H1 (cell line): ENCODE measurements at regions not wholly inside any gene's neighbourhood (a gene's known extent, or its start where the extent isn't known, plus 50 kb on each side); places are given as distances from the start of the nearest gene placed in this dataset.
A peak's percentile ranks its signal among the peaks of the same experiment; 100 is the strongest.

Source experiments
- GABPA ChIP-seq: IDR thresholded peaks from 2 replicates; pipeline ENCODE4 v1.6.1; 2011; ENCODE audit warnings: mild to moderate bottlenecking, low read length, moderate library complexity, borderline replicate concordance; ENCODE audit not compliant: insufficient read depth
- SP2 ChIP-seq: IDR thresholded peaks from 2 replicates; pipeline ENCODE4 v1.6.1; 2012; ENCODE audit warnings: mild to moderate bottlenecking, low read length, inconsistent platforms
- TCF12 ChIP-seq: IDR thresholded peaks from 2 replicates; pipeline ENCODE4 v1.6.1; 2011; ENCODE audit warnings: low read depth, mild to moderate bottlenecking, low read length
- TF ChIP-seq, protein P1 (sequence below): fragments of 300-600 bp; sonication (generic); IDR thresholded peaks from 2 replicates; pipeline ENCODE4 v1.7.1; 2012; ENCODE audit warnings: low read length, moderate library complexity, mild to moderate bottlenecking, inconsistent platforms; ENCODE audit not compliant: insufficient replicate concordance
- TF ChIP-seq, protein P2 (sequence below): IDR thresholded peaks from 2 replicates; pipeline ENCODE4 v1.6.1; 2011; ENCODE audit warnings: low read length, improper control_type of control experiment

DNA sequence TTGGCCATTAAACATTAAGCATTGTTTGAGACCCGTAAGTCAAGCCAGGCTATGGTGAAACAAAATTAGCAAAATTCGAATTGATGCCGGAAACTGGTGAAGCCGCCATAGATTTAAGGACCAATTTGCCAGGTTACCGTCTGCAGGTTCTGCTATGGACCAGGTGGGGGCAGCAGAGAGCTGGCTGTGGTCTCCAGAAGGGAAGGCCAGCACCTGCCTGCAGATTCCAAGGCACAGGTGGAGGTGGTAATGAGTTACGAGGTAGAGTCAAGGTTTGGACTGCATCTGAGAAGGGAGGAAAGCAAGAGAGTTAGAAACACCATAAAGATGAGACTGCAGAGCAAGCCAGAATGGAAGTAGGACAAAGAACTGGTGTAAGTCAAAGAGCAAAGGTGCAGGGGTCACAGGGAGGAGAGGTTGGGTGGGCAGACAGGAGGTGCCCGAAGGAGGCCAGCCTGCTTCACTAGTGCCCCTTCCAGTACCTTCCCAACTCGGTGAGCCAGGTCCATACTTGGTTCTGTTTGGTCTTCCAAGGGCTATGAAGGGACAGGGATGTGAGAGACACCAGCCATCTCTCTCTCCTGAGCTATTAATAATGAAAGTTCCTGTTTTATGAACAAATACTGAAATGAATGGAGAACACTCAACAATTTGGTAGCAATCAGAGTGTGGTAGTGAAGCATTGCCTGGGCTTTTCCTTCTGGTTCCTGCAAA lies 131.6 kb upstream of the ESR1 start (continued):
- TF ChIP-seq, protein P1, sequence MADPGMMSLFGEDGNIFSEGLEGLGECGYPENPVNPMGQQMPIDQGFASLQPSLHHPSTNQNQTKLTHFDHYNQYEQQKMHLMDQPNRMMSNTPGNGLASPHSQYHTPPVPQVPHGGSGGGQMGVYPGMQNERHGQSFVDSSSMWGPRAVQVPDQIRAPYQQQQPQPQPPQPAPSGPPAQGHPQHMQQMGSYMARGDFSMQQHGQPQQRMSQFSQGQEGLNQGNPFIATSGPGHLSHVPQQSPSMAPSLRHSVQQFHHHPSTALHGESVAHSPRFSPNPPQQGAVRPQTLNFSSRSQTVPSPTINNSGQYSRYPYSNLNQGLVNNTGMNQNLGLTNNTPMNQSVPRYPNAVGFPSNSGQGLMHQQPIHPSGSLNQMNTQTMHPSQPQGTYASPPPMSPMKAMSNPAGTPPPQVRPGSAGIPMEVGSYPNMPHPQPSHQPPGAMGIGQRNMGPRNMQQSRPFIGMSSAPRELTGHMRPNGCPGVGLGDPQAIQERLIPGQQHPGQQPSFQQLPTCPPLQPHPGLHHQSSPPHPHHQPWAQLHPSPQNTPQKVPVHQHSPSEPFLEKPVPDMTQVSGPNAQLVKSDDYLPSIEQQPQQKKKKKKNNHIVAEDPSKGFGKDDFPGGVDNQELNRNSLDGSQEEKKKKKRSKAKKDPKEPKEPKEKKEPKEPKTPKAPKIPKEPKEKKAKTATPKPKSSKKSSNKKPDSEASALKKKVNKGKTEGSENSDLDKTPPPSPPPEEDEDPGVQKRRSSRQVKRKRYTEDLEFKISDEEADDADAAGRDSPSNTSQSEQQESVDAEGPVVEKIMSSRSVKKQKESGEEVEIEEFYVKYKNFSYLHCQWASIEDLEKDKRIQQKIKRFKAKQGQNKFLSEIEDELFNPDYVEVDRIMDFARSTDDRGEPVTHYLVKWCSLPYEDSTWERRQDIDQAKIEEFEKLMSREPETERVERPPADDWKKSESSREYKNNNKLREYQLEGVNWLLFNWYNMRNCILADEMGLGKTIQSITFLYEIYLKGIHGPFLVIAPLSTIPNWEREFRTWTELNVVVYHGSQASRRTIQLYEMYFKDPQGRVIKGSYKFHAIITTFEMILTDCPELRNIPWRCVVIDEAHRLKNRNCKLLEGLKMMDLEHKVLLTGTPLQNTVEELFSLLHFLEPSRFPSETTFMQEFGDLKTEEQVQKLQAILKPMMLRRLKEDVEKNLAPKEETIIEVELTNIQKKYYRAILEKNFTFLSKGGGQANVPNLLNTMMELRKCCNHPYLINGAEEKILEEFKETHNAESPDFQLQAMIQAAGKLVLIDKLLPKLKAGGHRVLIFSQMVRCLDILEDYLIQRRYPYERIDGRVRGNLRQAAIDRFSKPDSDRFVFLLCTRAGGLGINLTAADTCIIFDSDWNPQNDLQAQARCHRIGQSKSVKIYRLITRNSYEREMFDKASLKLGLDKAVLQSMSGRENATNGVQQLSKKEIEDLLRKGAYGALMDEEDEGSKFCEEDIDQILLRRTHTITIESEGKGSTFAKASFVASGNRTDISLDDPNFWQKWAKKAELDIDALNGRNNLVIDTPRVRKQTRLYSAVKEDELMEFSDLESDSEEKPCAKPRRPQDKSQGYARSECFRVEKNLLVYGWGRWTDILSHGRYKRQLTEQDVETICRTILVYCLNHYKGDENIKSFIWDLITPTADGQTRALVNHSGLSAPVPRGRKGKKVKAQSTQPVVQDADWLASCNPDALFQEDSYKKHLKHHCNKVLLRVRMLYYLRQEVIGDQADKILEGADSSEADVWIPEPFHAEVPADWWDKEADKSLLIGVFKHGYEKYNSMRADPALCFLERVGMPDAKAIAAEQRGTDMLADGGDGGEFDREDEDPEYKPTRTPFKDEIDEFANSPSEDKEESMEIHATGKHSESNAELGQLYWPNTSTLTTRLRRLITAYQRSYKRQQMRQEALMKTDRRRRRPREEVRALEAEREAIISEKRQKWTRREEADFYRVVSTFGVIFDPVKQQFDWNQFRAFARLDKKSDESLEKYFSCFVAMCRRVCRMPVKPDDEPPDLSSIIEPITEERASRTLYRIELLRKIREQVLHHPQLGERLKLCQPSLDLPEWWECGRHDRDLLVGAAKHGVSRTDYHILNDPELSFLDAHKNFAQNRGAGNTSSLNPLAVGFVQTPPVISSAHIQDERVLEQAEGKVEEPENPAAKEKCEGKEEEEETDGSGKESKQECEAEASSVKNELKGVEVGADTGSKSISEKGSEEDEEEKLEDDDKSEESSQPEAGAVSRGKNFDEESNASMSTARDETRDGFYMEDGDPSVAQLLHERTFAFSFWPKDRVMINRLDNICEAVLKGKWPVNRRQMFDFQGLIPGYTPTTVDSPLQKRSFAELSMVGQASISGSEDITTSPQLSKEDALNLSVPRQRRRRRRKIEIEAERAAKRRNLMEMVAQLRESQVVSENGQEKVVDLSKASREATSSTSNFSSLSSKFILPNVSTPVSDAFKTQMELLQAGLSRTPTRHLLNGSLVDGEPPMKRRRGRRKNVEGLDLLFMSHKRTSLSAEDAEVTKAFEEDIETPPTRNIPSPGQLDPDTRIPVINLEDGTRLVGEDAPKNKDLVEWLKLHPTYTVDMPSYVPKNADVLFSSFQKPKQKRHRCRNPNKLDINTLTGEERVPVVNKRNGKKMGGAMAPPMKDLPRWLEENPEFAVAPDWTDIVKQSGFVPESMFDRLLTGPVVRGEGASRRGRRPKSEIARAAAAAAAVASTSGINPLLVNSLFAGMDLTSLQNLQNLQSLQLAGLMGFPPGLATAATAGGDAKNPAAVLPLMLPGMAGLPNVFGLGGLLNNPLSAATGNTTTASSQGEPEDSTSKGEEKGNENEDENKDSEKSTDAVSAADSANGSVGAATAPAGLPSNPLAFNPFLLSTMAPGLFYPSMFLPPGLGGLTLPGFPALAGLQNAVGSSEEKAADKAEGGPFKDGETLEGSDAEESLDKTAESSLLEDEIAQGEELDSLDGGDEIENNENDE, result no peak
- TF ChIP-seq SP2 (no peak), TCF12 (0 out of 2 replicates have a peak, but pooled peaks have one; percentile 65), GABPA (no peak)
- TF ChIP-seq, protein P2, sequence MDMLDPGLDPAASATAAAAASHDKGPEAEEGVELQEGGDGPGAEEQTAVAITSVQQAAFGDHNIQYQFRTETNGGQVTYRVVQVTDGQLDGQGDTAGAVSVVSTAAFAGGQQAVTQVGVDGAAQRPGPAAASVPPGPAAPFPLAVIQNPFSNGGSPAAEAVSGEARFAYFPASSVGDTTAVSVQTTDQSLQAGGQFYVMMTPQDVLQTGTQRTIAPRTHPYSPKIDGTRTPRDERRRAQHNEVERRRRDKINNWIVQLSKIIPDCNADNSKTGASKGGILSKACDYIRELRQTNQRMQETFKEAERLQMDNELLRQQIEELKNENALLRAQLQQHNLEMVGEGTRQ, result no peak
